SJCRH30 (cell line): ENCODE measurements at regions not wholly inside any gene's neighbourhood (a gene's known extent, or its start where the extent isn't known, plus 50 kb on each side); places are given as distances from the start of the nearest gene placed in this dataset.

ENCODE experiments used
- DNase-seq, 2 experiments: peaks; one replicate each; pipeline ENCODE4 v3.0.0-alpha.2; 2015 to 2020
- H3K27ac ChIP-seq: fragments of 250-450 bp; sonication (Bioruptor Pico); 2 replicates; pipeline ENCODE4 v1.5.1; 2020; ENCODE audit warnings: mild to moderate bottlenecking, moderate library complexity
- H3K27me3 ChIP-seq: fragments of 250-450 bp; sonication (Bioruptor Pico); 2 replicates; pipeline ENCODE4 v1.5.1; 2020; ENCODE audit warnings: mild to moderate bottlenecking, moderate library complexity
- H3K36me3 ChIP-seq: fragments of 250-450 bp; sonication (Bioruptor Pico); 2 replicates; pipeline ENCODE4 v1.5.1; 2020; ENCODE audit warnings: mild to moderate bottlenecking, moderate library complexity
- H3K4me1 ChIP-seq: fragments of 250-450 bp; sonication (Bioruptor Pico); 2 replicates; pipeline ENCODE4 v1.5.1; 2020; ENCODE audit warnings: mild to moderate bottlenecking, moderate library complexity
- H3K4me3 ChIP-seq: fragments of 250-450 bp; sonication (Bioruptor Pico); 2 replicates; pipeline ENCODE4 v1.5.1; 2020; ENCODE audit warnings: mild to moderate bottlenecking, moderate library complexity
- H3K9me3 ChIP-seq: fragments of 250-450 bp; sonication (Bioruptor Pico); replicated peaks from 2 replicates; pipeline ENCODE4 v1.5.1; 2020; ENCODE audit warnings: mild to moderate bottlenecking, moderate library complexity

DNA sequence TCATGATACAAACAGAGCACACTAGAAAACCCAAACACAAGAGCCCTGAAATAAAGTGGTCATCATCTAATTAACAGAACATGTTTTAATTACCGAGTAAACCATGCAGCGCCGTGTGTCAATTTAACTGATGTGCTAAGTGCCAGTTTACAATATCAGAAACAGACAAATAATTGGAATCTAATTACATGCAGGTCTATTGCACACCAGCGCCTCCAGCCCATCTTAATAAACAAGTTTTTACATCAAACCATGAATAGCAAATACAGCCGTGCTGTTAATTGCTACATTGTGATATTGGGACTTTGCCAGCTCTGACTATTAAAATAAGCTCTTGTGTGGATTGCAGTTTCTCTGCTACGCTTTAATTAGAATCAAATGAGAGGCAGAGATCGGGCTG lies 510.2 kb upstream of the MDFIC2 start:
- no peak for DNase-seq
- H3K4me1 ChIP-seq = peaks cover 23% of the 10 kb centered on the region
- no peaks in the 10 kb centered on the region for H3K27me3 ChIP-seq
- H3K9me3 ChIP-seq = no peaks in the 10 kb centered on the region
- no peaks in the 10 kb centered on the region for H3K36me3 ChIP-seq
- no peak overlapping the region for H3K4me3 ChIP-seq
- H3K27ac ChIP-seq = no peak overlapping the region

GRCh38 chr3:70821602-70822001 lies 509.2 kb upstream of the MDFIC2 start:
- Histone ChIP-seq H3K9me3 (no peaks in the 10 kb centered on the region), H3K4me1 (peaks cover 23% of the 10 kb centered on the region), H3K27ac (no peak overlapping the region), H3K36me3 (no peaks in the 10 kb centered on the region), H3K27me3 (no peaks in the 10 kb centered on the region), H3K4me3 (no peak overlapping the region)
- no peak for DNase-seq

- no peak for DNase-seq
- Histone ChIP-seq H3K36me3 (no peaks in the 10 kb centered on the region), H3K27me3 (no peaks in the 10 kb centered on the region), H3K27ac (no peak overlapping the region), H3K9me3 (no peaks in the 10 kb centered on the region), H3K4me1 (peaks cover 16% of the 10 kb centered on the region), H3K4me3 (no peak overlapping the region)
These were observed 508.0 kb upstream of the MDFIC2 start for GRCh38 chr3:70820397-70820796.

DNA sequence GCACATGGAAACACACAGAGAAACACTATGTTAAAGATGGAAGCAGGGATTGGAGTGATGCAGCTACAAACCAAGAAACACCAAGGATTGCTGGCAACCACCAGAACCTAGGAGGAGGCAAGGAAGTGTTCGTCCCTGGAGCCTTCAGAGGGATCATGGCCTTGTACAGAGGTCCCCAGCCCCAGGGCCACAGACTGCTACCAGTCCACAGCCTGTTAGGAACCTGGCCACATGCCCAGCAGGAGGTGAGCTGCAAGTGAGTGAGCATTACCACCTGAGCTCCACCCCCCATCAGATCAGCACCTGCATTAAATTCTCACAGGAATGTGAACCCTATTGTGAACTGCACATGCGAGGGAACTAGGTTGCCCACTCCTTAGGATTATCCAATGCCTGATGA lies 505.7 kb upstream of the MDFIC2 start:
- H3K4me3 ChIP-seq = no peak overlapping the region
- no peak overlapping the region for H3K27ac ChIP-seq
- no peaks in the 10 kb centered on the region; the same call in 1 of the 2 replicates for H3K4me1 ChIP-seq
- no peaks in the 10 kb centered on the region for H3K36me3 ChIP-seq
- DNase-seq = no peak
- H3K9me3 ChIP-seq = no peaks in the 10 kb centered on the region
- H3K27me3 ChIP-seq = no peaks in the 10 kb centered on the region

GRCh38 chr3:70816346-70816745 lies 503.9 kb upstream of the MDFIC2 start:
- DNase-seq = peak; percentile 24 to 48
- no peaks in the 10 kb centered on the region for H3K9me3 ChIP-seq
- no peak overlapping the region for H3K4me3 ChIP-seq
- H3K4me1 ChIP-seq = no peaks in the 10 kb centered on the region; the same call in 1 of the 2 replicates
- no peaks in the 10 kb centered on the region for H3K36me3 ChIP-seq
- H3K27me3 ChIP-seq = no peaks in the 10 kb centered on the region
- H3K27ac ChIP-seq = no peak overlapping the region

- no peaks in the 10 kb centered on the region for H3K9me3 ChIP-seq
- no peak overlapping the region for H3K27ac ChIP-seq
- no peak for DNase-seq
- no peaks in the 10 kb centered on the region; the same call in 1 of the 2 replicates for H3K4me1 ChIP-seq
- no peak overlapping the region for H3K4me3 ChIP-seq
- no peaks in the 10 kb centered on the region for H3K36me3 ChIP-seq
- no peaks in the 10 kb centered on the region for H3K27me3 ChIP-seq
These were observed 503.4 kb upstream of the MDFIC2 start for GRCh38 chr3:70815817-70816216.

- Histone ChIP-seq H3K4me3 (no peak overlapping the region), H3K36me3 (no peaks in the 10 kb centered on the region), H3K27me3 (no peaks in the 10 kb centered on the region), H3K9me3 (no peaks in the 10 kb centered on the region), H3K4me1 (no peaks in the 10 kb centered on the region; the same call in 1 of the 2 replicates), H3K27ac (no peak overlapping the region)
- no peak for DNase-seq
These were observed 500.9 kb upstream of the MDFIC2 start for GRCh38 chr3:70813311-70813710.

GRCh38 chr3:70811880-70812279 lies 499.4 kb upstream of the MDFIC2 start:
- Histone ChIP-seq H3K4me3 (no peak overlapping the region), H3K9me3 (no peaks in the 10 kb centered on the region), H3K27me3 (no peaks in the 10 kb centered on the region), H3K4me1 (no peaks in the 10 kb centered on the region; the same call in 1 of the 2 replicates), H3K27ac (peak overlapping the region; percentile 1; the same call in 1 of the 2 replicates), H3K36me3 (no peaks in the 10 kb centered on the region)
- DNase-seq = peak; percentile 39 to 58

DNA sequence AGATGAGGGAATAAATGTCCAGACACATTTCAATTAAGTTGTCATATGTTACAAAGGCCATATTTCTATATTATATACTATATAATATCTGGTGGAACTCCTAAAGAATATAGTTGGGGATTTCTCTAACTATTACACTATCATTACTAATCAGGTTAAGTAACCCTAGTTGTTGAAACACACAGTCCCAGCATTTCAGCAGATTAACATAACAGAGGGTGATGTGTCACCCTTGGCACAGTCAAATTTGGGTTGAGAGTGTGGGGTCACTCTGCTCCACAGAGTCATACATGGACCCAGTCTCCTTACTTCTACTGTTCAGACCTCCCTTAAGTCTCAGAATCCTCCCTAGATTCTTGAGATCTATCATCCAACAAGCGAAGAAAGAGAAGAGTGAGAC lies 496.4 kb upstream of the MDFIC2 start:
- DNase-seq = no peak
- Histone ChIP-seq H3K36me3 (no peaks in the 10 kb centered on the region), H3K4me1 (no peaks in the 10 kb centered on the region; the same call in 1 of the 2 replicates), H3K27me3 (no peaks in the 10 kb centered on the region), H3K4me3 (no peak overlapping the region), H3K9me3 (no peaks in the 10 kb centered on the region), H3K27ac (no peak overlapping the region)

DNA sequence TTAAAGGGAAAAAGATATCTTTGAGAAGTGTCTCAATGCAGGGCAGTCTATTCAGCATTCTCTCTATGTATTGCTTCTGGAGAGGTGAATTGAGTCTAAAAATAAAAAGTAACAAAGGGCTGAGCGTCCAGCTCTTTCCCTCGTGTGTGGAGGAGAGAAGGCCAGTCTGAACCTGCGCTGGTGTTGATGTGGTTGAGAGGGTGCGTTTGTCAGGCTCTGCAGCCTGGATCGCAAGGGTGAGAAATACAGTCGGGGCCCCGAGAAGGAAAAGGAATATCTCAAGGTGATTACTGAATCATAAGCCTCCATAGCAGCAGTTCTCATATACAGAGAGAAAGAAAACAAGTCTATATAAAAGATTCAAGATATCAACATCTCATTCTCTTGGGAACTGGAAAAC lies 494.1 kb upstream of the MDFIC2 start:
- no peaks in the 10 kb centered on the region for H3K36me3 ChIP-seq
- no peaks in the 10 kb centered on the region for H3K4me1 ChIP-seq
- H3K4me3 ChIP-seq = no peak overlapping the region
- H3K9me3 ChIP-seq = no peaks in the 10 kb centered on the region
- no peak for DNase-seq
- no peak overlapping the region for H3K27ac ChIP-seq
- H3K27me3 ChIP-seq = no peaks in the 10 kb centered on the region

- Histone ChIP-seq H3K4me3 (no peak overlapping the region), H3K36me3 (no peaks in the 10 kb centered on the region), H3K27ac (no peak overlapping the region), H3K27me3 (no peaks in the 10 kb centered on the region), H3K9me3 (no peaks in the 10 kb centered on the region), H3K4me1 (no peaks in the 10 kb centered on the region)
- DNase-seq = no peak
These were observed 493.6 kb upstream of the MDFIC2 start for GRCh38 chr3:70806021-70806420.

DNA sequence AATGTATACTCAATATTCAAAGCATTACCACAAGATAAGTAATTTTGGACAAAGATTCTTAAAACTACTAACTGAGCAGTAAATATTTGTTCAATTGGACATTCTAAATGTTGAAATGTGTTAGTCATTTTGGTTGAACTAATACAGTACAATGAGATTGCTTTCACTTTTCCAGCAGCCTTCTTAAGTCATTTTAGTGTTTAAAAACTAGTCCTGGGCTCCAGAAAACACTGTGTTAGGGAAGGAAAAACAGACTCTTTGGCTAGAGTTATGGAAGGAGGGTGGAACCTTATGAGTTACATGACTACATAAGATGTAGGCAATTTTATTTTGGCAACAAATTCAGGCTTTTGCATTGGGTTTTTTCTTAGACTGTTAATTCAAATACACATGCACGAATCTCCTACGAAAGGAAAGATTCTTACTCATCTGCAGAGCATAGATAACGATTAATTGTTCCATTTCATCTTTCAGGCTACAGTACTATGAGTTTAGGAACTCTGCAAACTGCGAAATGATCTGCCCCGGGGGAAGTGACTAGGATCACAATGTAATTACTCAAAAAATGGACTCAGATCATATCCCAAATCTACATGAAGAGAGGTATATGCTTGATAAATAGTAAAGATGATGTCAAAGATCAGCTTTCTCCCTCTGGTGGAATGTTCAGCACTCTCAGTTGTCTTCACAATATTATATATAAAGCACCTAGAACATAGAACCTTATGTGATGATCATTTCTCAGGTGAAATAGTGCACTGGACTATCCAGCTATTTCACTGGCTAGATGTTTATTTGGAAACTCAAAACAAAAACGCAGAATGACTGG lies 492.8 kb upstream of the MDFIC2 start:
- no peaks in the 10 kb centered on the region for H3K27me3 ChIP-seq
- H3K27ac ChIP-seq = no peak overlapping the region
- no peak for DNase-seq
- H3K9me3 ChIP-seq = no peaks in the 10 kb centered on the region
- no peak overlapping the region for H3K4me3 ChIP-seq
- H3K36me3 ChIP-seq = no peaks in the 10 kb centered on the region
- no peaks in the 10 kb centered on the region for H3K4me1 ChIP-seq

GRCh38 chr3:70803891-70804290 lies 491.5 kb upstream of the MDFIC2 start:
- no peaks in the 10 kb centered on the region for H3K36me3 ChIP-seq
- no peak for DNase-seq
- H3K4me1 ChIP-seq = no peaks in the 10 kb centered on the region
- no peak overlapping the region for H3K27ac ChIP-seq
- H3K27me3 ChIP-seq = no peaks in the 10 kb centered on the region
- H3K4me3 ChIP-seq = no peak overlapping the region
- H3K9me3 ChIP-seq = no peaks in the 10 kb centered on the region

DNA sequence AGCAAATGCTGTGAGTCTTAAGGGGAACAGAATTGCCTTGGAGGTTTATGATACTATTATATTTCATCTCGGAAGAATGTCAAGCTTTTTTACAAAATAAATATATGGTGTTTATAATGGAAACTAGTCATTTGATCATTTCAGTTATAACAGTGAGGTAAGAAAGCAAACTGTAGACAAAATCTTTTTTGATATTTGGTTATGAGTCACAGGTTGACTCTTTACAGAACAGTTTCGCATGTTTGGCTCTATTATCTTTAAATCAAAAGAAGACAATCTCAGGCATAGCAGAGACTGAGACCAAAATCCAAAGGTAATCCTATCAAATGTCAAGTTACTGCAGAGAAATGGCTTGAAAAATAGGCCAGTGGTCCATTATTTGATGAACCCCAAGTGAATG lies 490.9 kb upstream of the MDFIC2 start:
- DNase-seq = no peak
- Histone ChIP-seq H3K9me3 (no peaks in the 10 kb centered on the region), H3K36me3 (no peaks in the 10 kb centered on the region), H3K27me3 (no peaks in the 10 kb centered on the region), H3K4me3 (no peak overlapping the region), H3K27ac (no peak overlapping the region), H3K4me1 (no peaks in the 10 kb centered on the region)

GRCh38 chr3:70800951-70801350 lies 488.5 kb upstream of the MDFIC2 start:
- Histone ChIP-seq H3K9me3 (no peaks in the 10 kb centered on the region), H3K4me3 (no peak overlapping the region), H3K27me3 (no peaks in the 10 kb centered on the region), H3K27ac (no peak overlapping the region), H3K4me1 (no peaks in the 10 kb centered on the region), H3K36me3 (no peaks in the 10 kb centered on the region)
- DNase-seq = no peak

- Histone ChIP-seq H3K4me3 (no peak overlapping the region), H3K9me3 (no peaks in the 10 kb centered on the region), H3K27me3 (no peaks in the 10 kb centered on the region), H3K36me3 (no peaks in the 10 kb centered on the region), H3K27ac (no peak overlapping the region), H3K4me1 (no peaks in the 10 kb centered on the region)
- DNase-seq = no peak
These were observed 477.4 kb upstream of the MDFIC2 start for GRCh38 chr3:70789878-70790277.
